SK-N-SH (cell line): ENCODE measurements at regions not wholly inside any gene's neighbourhood (a gene's known extent, or its start where the extent isn't known, plus 50 kb on each side); places are given as distances from the start of the nearest gene placed in this dataset.

ENCODE experiments used
- CTCF ChIP-seq: fragments of 200-600 bp; sonication (generic); IDR thresholded peaks from 2 replicates; pipeline ENCODE4 v1.6.1; 2017; ENCODE audit warnings: antibody characterized with exemption, mild to moderate bottlenecking, moderate library complexity
- GABPA ChIP-seq: IDR thresholded peaks from 2 replicates; pipeline ENCODE4 v1.4.0; 2012; ENCODE audit warnings: low read depth, mild to moderate bottlenecking
- GATA2 ChIP-seq: sonication (generic); formaldehyde crosslinking; IDR thresholded peaks from 2 replicates; pipeline ENCODE4 v1.5.0; 2020; ENCODE audit warnings: mild to moderate bottlenecking, missing genetic modification reagents
- MXI1 ChIP-seq: IDR thresholded peaks from 2 replicates; pipeline ENCODE4 v1.6.1; 2012; ENCODE audit warnings: mild to moderate bottlenecking, low read depth, low read length, improper control_type of control experiment
- POLR2AphosphoS5 ChIP-seq: IDR thresholded peaks from 2 replicates; pipeline ENCODE4 v1.6.1; 2012; ENCODE audit warnings: low read depth, low read length
- REST ChIP-seq: IDR thresholded peaks from 2 replicates; pipeline ENCODE4 v1.6.1; 2012; ENCODE audit warnings: mild to moderate bottlenecking, low read depth, low read length, moderate library complexity
- RFX5 ChIP-seq: IDR thresholded peaks from 2 replicates; pipeline ENCODE4 v1.6.1; 2012; ENCODE audit warnings: mild to moderate bottlenecking, improper control_type of control experiment, low read length
- SMC3 ChIP-seq: IDR thresholded peaks from 2 replicates; pipeline ENCODE4 v1.6.1; 2012; ENCODE audit warnings: low read depth, low read length, improper control_type of control experiment
- TAF1 ChIP-seq: IDR thresholded peaks from 2 replicates; pipeline ENCODE4 v1.6.1; 2012; ENCODE audit warnings: low read depth, mild to moderate bottlenecking, low read length, moderate library complexity, borderline replicate concordance
- TCF12 ChIP-seq: IDR thresholded peaks from 2 replicates; pipeline ENCODE4 v1.4.0; 2012
- ZBTB33 ChIP-seq: IDR thresholded peaks from 2 replicates; pipeline ENCODE4 v1.4.0; 2012; ENCODE audit warnings: low read depth, borderline replicate concordance

GRCh38 chr12:74981541-74981940 is 228.1 kb downstream of the KCNC2 start:
- TF ChIP-seq RFX5 (no peak), CTCF (no peak), REST (no peak), GABPA (no peak), TAF1 (no peak), POLR2AphosphoS5 (no peak), MXI1 (no peak), GATA2 (CRISPR knock-in tag) (no peak), TCF12 (no peak), SMC3 (no peak), ZBTB33 (no peak)
